ENCODE measurements at regions not wholly inside any gene's neighbourhood (a gene's known extent, or its start where the extent isn't known, plus 50 kb on each side); places are given as distances from the start of the nearest gene placed in this dataset.

GRCh38 chr17:73890831-73891405 is 246.7 kb upstream of the SDK2 start:
- H3K9me3 ChIP-seq (ENCODE audit: control insufficient read depth, low read length): no peaks in the 10 kb centered on the region
- H3K36me3 ChIP-seq (ENCODE audit: control insufficient read depth, insufficient read depth, low read length): no peaks in the 10 kb centered on the region
- H3K4me3 ChIP-seq (ENCODE audit: insufficient read depth, low read depth, low read length, poor library complexity, severe bottlenecking): no peak overlapping the region
- no peak for DNase-seq
- H3K4me1 ChIP-seq (ENCODE audit: control insufficient read depth, insufficient read depth, low read length, poor library complexity, severe bottlenecking): no peaks in the 10 kb centered on the region
- no peaks in the 10 kb centered on the region for H3K27me3 ChIP-seq (replicated peaks; ENCODE audit: control insufficient read depth, insufficient read depth, low read length, poor library complexity, severe bottlenecking)
- H3K27ac ChIP-seq (ENCODE audit: insufficient read depth, low read length, poor library complexity, severe bottlenecking): no peak overlapping the region

- no peak overlapping the region for H3K4me3 ChIP-seq (ENCODE audit: insufficient read depth, low read depth, low read length, poor library complexity, severe bottlenecking)
- H3K4me1 ChIP-seq (ENCODE audit: control insufficient read depth, insufficient read depth, low read length, poor library complexity, severe bottlenecking): no peaks in the 10 kb centered on the region
- H3K9me3 ChIP-seq (ENCODE audit: control insufficient read depth, low read length): no peaks in the 10 kb centered on the region
- H3K27ac ChIP-seq (ENCODE audit: insufficient read depth, low read length, poor library complexity, severe bottlenecking): no peak overlapping the region
- no peak for DNase-seq
- H3K36me3 ChIP-seq (ENCODE audit: control insufficient read depth, insufficient read depth, low read length): no peaks in the 10 kb centered on the region
- H3K27me3 ChIP-seq (replicated peaks; ENCODE audit: control insufficient read depth, insufficient read depth, low read length, poor library complexity, severe bottlenecking): no peaks in the 10 kb centered on the region
Observed at GRCh38 chr17:73895157-73895556, 250.9 kb upstream of the SDK2 start.

- Histone ChIP-seq H3K27ac (ENCODE audit: insufficient read depth, low read length, poor library complexity, severe bottlenecking) (no peak overlapping the region), H3K4me1 (ENCODE audit: control insufficient read depth, insufficient read depth, low read length, poor library complexity, severe bottlenecking) (peaks cover 4% of the 10 kb centered on the region), H3K27me3 (replicated peaks; ENCODE audit: control insufficient read depth, insufficient read depth, low read length, poor library complexity, severe bottlenecking) (no peaks in the 10 kb centered on the region), H3K36me3 (ENCODE audit: control insufficient read depth, insufficient read depth, low read length) (no peaks in the 10 kb centered on the region), H3K4me3 (ENCODE audit: insufficient read depth, low read depth, low read length, poor library complexity, severe bottlenecking) (no peak overlapping the region), H3K9me3 (ENCODE audit: control insufficient read depth, low read length) (no peaks in the 10 kb centered on the region)
- DNase-seq: no peak
Observed at GRCh38 chr17:73896966-73897365, 252.7 kb upstream of the SDK2 start.

GRCh38 chr17:73899839-73900238 is 255.6 kb upstream of the SDK2 start:
- Histone ChIP-seq H3K27ac (ENCODE audit: insufficient read depth, low read length, poor library complexity, severe bottlenecking) (no peak overlapping the region), H3K27me3 (replicated peaks; ENCODE audit: control insufficient read depth, insufficient read depth, low read length, poor library complexity, severe bottlenecking) (peaks cover 6% of the 10 kb centered on the region), H3K4me3 (ENCODE audit: insufficient read depth, low read depth, low read length, poor library complexity, severe bottlenecking) (no peak overlapping the region), H3K36me3 (ENCODE audit: control insufficient read depth, insufficient read depth, low read length) (no peaks in the 10 kb centered on the region), H3K4me1 (ENCODE audit: control insufficient read depth, insufficient read depth, low read length, poor library complexity, severe bottlenecking) (peaks cover 10% of the 10 kb centered on the region), H3K9me3 (ENCODE audit: control insufficient read depth, low read length) (no peaks in the 10 kb centered on the region)
- no peak for DNase-seq

GRCh38 chr17:73900516-73900915 is 256.3 kb upstream of the SDK2 start:
- H3K27me3 ChIP-seq (replicated peaks; ENCODE audit: control insufficient read depth, insufficient read depth, low read length, poor library complexity, severe bottlenecking): peaks cover 6% of the 10 kb centered on the region
- no peak overlapping the region for H3K4me3 ChIP-seq (ENCODE audit: insufficient read depth, low read depth, low read length, poor library complexity, severe bottlenecking)
- H3K4me1 ChIP-seq (ENCODE audit: control insufficient read depth, insufficient read depth, low read length, poor library complexity, severe bottlenecking): peaks cover 10% of the 10 kb centered on the region
- H3K27ac ChIP-seq (ENCODE audit: insufficient read depth, low read length, poor library complexity, severe bottlenecking): no peak overlapping the region
- no peaks in the 10 kb centered on the region for H3K9me3 ChIP-seq (ENCODE audit: control insufficient read depth, low read length)
- DNase-seq: no peak
- no peaks in the 10 kb centered on the region for H3K36me3 ChIP-seq (ENCODE audit: control insufficient read depth, insufficient read depth, low read length)

- Histone ChIP-seq H3K36me3 (ENCODE audit: control insufficient read depth, insufficient read depth, low read length) (no peaks in the 10 kb centered on the region), H3K27ac (ENCODE audit: insufficient read depth, low read length, poor library complexity, severe bottlenecking) (no peak overlapping the region), H3K9me3 (ENCODE audit: control insufficient read depth, low read length) (no peaks in the 10 kb centered on the region), H3K27me3 (replicated peaks; ENCODE audit: control insufficient read depth, insufficient read depth, low read length, poor library complexity, severe bottlenecking) (peaks cover 6% of the 10 kb centered on the region), H3K4me3 (ENCODE audit: insufficient read depth, low read depth, low read length, poor library complexity, severe bottlenecking) (peak overlapping the region; percentile 52), H3K4me1 (ENCODE audit: control insufficient read depth, insufficient read depth, low read length, poor library complexity, severe bottlenecking) (peaks cover 10% of the 10 kb centered on the region)
- DNase-seq: no peak
Observed at GRCh38 chr17:73901249-73901648, 257.0 kb upstream of the SDK2 start.

GRCh38 chr17:73901661-73902415 is 257.6 kb upstream of the SDK2 start:
- peaks cover 6% of the 10 kb centered on the region for H3K27me3 ChIP-seq (replicated peaks; ENCODE audit: control insufficient read depth, insufficient read depth, low read length, poor library complexity, severe bottlenecking)

GRCh38 chr17:73902416-73903181 is 258.4 kb upstream of the SDK2 start:
- no peaks in the 10 kb centered on the region for H3K36me3 ChIP-seq (ENCODE audit: control insufficient read depth, insufficient read depth, low read length)
- H3K4me1 ChIP-seq (ENCODE audit: control insufficient read depth, insufficient read depth, low read length, poor library complexity, severe bottlenecking): peaks cover 10% of the 10 kb centered on the region
- H3K9me3 ChIP-seq (ENCODE audit: control insufficient read depth, low read length): no peaks in the 10 kb centered on the region
- no peak for DNase-seq
- peaks cover 6% of the 10 kb centered on the region for H3K27me3 ChIP-seq (replicated peaks; ENCODE audit: control insufficient read depth, insufficient read depth, low read length, poor library complexity, severe bottlenecking)
- H3K4me3 ChIP-seq (ENCODE audit: insufficient read depth, low read depth, low read length, poor library complexity, severe bottlenecking): no peak overlapping the region
- no peak overlapping the region for H3K27ac ChIP-seq (ENCODE audit: insufficient read depth, low read length, poor library complexity, severe bottlenecking)

More at GRCh38 chr17:73901661-73902415, 257.6 kb upstream of the SDK2 start:
- peak overlapping the region; percentile 52 for H3K4me3 ChIP-seq (ENCODE audit: insufficient read depth, low read depth, low read length, poor library complexity, severe bottlenecking)
- H3K27ac ChIP-seq (ENCODE audit: insufficient read depth, low read length, poor library complexity, severe bottlenecking): no peak overlapping the region
- no peak for DNase-seq
- no peaks in the 10 kb centered on the region for H3K36me3 ChIP-seq (ENCODE audit: control insufficient read depth, insufficient read depth, low read length)
- peaks cover 10% of the 10 kb centered on the region for H3K4me1 ChIP-seq (ENCODE audit: control insufficient read depth, insufficient read depth, low read length, poor library complexity, severe bottlenecking)
- no peaks in the 10 kb centered on the region for H3K9me3 ChIP-seq (ENCODE audit: control insufficient read depth, low read length)

GRCh38 chr17:73906896-73907870 is 262.9 kb upstream of the SDK2 start:
- Histone ChIP-seq H3K4me1 (ENCODE audit: control insufficient read depth, insufficient read depth, low read length, poor library complexity, severe bottlenecking) (peaks cover 4% of the 10 kb centered on the region), H3K27ac (ENCODE audit: insufficient read depth, low read length, poor library complexity, severe bottlenecking) (no peak overlapping the region), H3K4me3 (ENCODE audit: insufficient read depth, low read depth, low read length, poor library complexity, severe bottlenecking) (no peak overlapping the region), H3K36me3 (ENCODE audit: control insufficient read depth, insufficient read depth, low read length) (no peaks in the 10 kb centered on the region), H3K9me3 (ENCODE audit: control insufficient read depth, low read length) (no peaks in the 10 kb centered on the region), H3K27me3 (replicated peaks; ENCODE audit: control insufficient read depth, insufficient read depth, low read length, poor library complexity, severe bottlenecking) (peaks cover 4% of the 10 kb centered on the region)
- no peak for DNase-seq
